IMR-90 (cell line): ENCODE measurements at regions not wholly inside any gene's neighbourhood (a gene's known extent, or its start where the extent isn't known, plus 50 kb on each side); places are given as distances from the start of the nearest gene placed in this dataset.

Experiments
- ATAC-seq: fragments of 200-7000 bp; cut with Tn5 transposase; 2 replicates; pipeline ENCODE4 v1.9.1; 2020; ENCODE audit warnings: low read depth, mild to moderate bottlenecking, moderate library complexity
- BruUV-seq: library from RNA; stranded (reverse); fragments of 400-500 nt; replicated peaks from 2 replicates; lab custom pipeline; 2021; lab: Mats Ljungman, UMichigan
- CTCF ChIA-PET: fragments of 300-600 bp; formaldehyde crosslinking; extraction: SDS; loops from one replicate; lab custom pipeline; 2021; ENCODE audit warnings: antibody characterized with exemption; lab: Yijun Ruan, JAX
- POLR2A ChIA-PET: fragments of 300-600 bp; sonication (Branson Sonifier 250); formaldehyde crosslinking; loops from one replicate; lab custom pipeline; 2022; ENCODE audit warnings: antibody characterized with exemption; ENCODE audit not compliant: unreplicated experiment; lab: Charles Lee
- DNase-seq: peaks from one replicate; pipeline ENCODE4 v3.0.0; 2013
- H2AFZ ChIP-seq: replicated peaks from 2 replicates; pipeline ENCODE3; 2013; ENCODE audit warnings: low read length, mild to moderate bottlenecking; ENCODE audit not compliant: poor library complexity
- H2AK5ac ChIP-seq: 2 replicates; pipeline ENCODE4 v1.6.1; 2013; ENCODE audit warnings: low read depth, low read length, inconsistent platforms
- H2AK9ac ChIP-seq: replicated peaks from 2 replicates; pipeline ENCODE3; 2013; ENCODE audit warnings: mild to moderate bottlenecking, low read depth, low read length, moderate library complexity; ENCODE audit not compliant: poor library complexity
- H2BK120ac ChIP-seq: 2 replicates; pipeline ENCODE4 v1.6.1; 2013; ENCODE audit warnings: low read depth, low read length, inconsistent platforms
- H2BK15ac ChIP-seq: 3 replicates; pipeline ENCODE4 v1.6.1; 2013; ENCODE audit warnings: low read depth, low read length, inconsistent platforms
- H2BK20ac ChIP-seq: 2 replicates; pipeline ENCODE4 v1.6.1; 2013; ENCODE audit warnings: low read depth, mild to moderate bottlenecking, inconsistent platforms, low read length, moderate library complexity
- H2BK5ac ChIP-seq: 2 replicates; pipeline ENCODE4 v1.6.1; 2013; ENCODE audit warnings: mild to moderate bottlenecking, low read depth, low read length, inconsistent platforms; ENCODE audit not compliant: poor library complexity, severe bottlenecking
- H3K14ac ChIP-seq: replicated peaks from 2 replicates; pipeline ENCODE4 v1.6.1; 2013; ENCODE audit warnings: low read depth, low read length, inconsistent platforms
- H3K18ac ChIP-seq: 2 replicates; pipeline ENCODE4 v1.6.1; 2013; ENCODE audit warnings: low read depth, low read length, control low read depth
- H3K23ac ChIP-seq: 2 replicates; pipeline ENCODE4 v1.6.1; 2013; ENCODE audit warnings: low read depth, low read length, inconsistent platforms
- H3K27ac ChIP-seq: 2 replicates; pipeline ENCODE4 v1.5.1; 2013; ENCODE audit warnings: mild to moderate bottlenecking, control low read depth, low read length; ENCODE audit not compliant: insufficient read depth
- H3K27me3 ChIP-seq: 2 replicates; pipeline ENCODE4 v1.6.1; 2013; ENCODE audit warnings: low read length; ENCODE audit not compliant: control insufficient read depth, insufficient read depth
- H3K36me3 ChIP-seq: 2 replicates; pipeline ENCODE4 v1.6.1; 2013; ENCODE audit warnings: low read length, mixed read lengths; ENCODE audit not compliant: control insufficient read depth, insufficient read depth
- H3K4ac ChIP-seq: 2 replicates; pipeline ENCODE4 v1.6.1; 2013; ENCODE audit warnings: low read depth, low read length, inconsistent platforms
- H3K4me1 ChIP-seq: 2 replicates; pipeline ENCODE4 v1.6.1; 2013; ENCODE audit warnings: low read length, mixed read lengths; ENCODE audit not compliant: control insufficient read depth, insufficient read depth
- H3K4me2 ChIP-seq: 2 replicates; pipeline ENCODE4 v1.6.1; 2013; ENCODE audit warnings: low read depth, mild to moderate bottlenecking, control low read depth, low read length, moderate library complexity
- H3K4me3 ChIP-seq: 2 replicates; pipeline ENCODE4 v1.5.1; 2013; ENCODE audit warnings: low read depth, mild to moderate bottlenecking, control low read depth, low read length, moderate library complexity; ENCODE audit not compliant: insufficient read depth
- H3K56ac ChIP-seq: 2 replicates; pipeline ENCODE4 v1.6.1; 2013; ENCODE audit warnings: low read length, inconsistent platforms; ENCODE audit not compliant: insufficient read depth; ENCODE audit errors: extremely low read depth
- H3K79me1 ChIP-seq, 2 experiments: 2 replicates each; pipeline ENCODE4 v1.6.1; 2013; ENCODE audit warnings: low read length in 2 of 2, inconsistent platforms in 1 of 2, low read depth in 1 of 2
- H3K9ac ChIP-seq: 2 replicates; pipeline ENCODE4 v1.6.1; 2013; ENCODE audit warnings: low read depth, low read length, control low read depth
- H3K9me1 ChIP-seq: 2 replicates; pipeline ENCODE4 v1.6.1; 2013; ENCODE audit warnings: low read length, inconsistent platforms; ENCODE audit not compliant: insufficient read depth
- H3K9me3 ChIP-seq: 2 replicates; pipeline ENCODE4 v1.6.1; 2013; ENCODE audit warnings: low read length; ENCODE audit not compliant: control insufficient read depth, insufficient read depth
- H4K20me1 ChIP-seq: 2 replicates; pipeline ENCODE4 v1.6.1; 2013; ENCODE audit warnings: low read length, inconsistent platforms; ENCODE audit not compliant: insufficient read depth
- H4K5ac ChIP-seq: 2 replicates; pipeline ENCODE4 v1.6.1; 2013; ENCODE audit warnings: mild to moderate bottlenecking, low read depth, low read length, control low read depth
- H4K8ac ChIP-seq, 2 experiments: 2 replicates each; pipeline ENCODE4 v1.6.1; 2013; ENCODE audit warnings: low read depth in 2 of 2, low read length in 2 of 2, control low read depth in 1 of 2, inconsistent platforms in 1 of 2
- H4K91ac ChIP-seq: 2 replicates; pipeline ENCODE4 v1.6.1; 2013; ENCODE audit warnings: low read depth, low read length, inconsistent platforms; ENCODE audit not compliant: insufficient read depth
- CHD1 ChIP-seq: IDR thresholded peaks from 2 replicates; pipeline ENCODE4 v1.6.1; 2012; ENCODE audit warnings: low read depth, low read length, improper control_type of control experiment
- MAFK ChIP-seq: IDR thresholded peaks from 2 replicates; pipeline ENCODE4 v1.6.1; 2012; ENCODE audit warnings: low read depth, low read length, improper control_type of control experiment
- RAD21 ChIP-seq: IDR thresholded peaks from 2 replicates; pipeline ENCODE4 v1.6.1; 2012; ENCODE audit warnings: low read length, improper control_type of control experiment
- RCOR1 ChIP-seq: IDR thresholded peaks from 2 replicates; pipeline ENCODE4 v1.6.1; 2012; ENCODE audit warnings: mild to moderate bottlenecking, low read length, improper control_type of control experiment; ENCODE audit not compliant: insufficient replicate concordance
- dilution Hi-C: fragments of 300-500 bp; cut with HindIII; formaldehyde crosslinking; loops from one replicate; pipeline ENCODE4 v1.14.3; 2018; ENCODE audit warnings: low sequenced_read_pairs; ENCODE audit not compliant: unreplicated experiment
- in situ Hi-C: fragments of 300-500 bp; cut with MboI; formaldehyde crosslinking; loops from 3 replicates; pipeline ENCODE4 v1.14.3; 2019; ENCODE audit warnings: low sequenced_read_pairs, inconsistent platforms, mixed read lengths
- intact Hi-C: fragments of 100-400 bp; cut with micrococcal nuclease; formaldehyde crosslinking; loops from 2 replicates; pipeline ENCODE4 v1.10.0; 2022
- TF ChIP-seq, protein P1 (sequence below): conservative IDR thresholded peaks from 2 replicates; pipeline ENCODE4 v1.5.1; 2012; ENCODE audit warnings: mild to moderate bottlenecking, low read depth, low read length, improper control_type of control experiment

GRCh38 chr2:225130093-225130492 lies 87.8 kb upstream of the DOCK10 start:
- Histone ChIP-seq H2BK20ac (no peak overlapping the region), H3K9me3 (no peaks in the 10 kb centered on the region), H4K8ac (no peak overlapping the region), H3K27ac (no peak overlapping the region), H3K18ac (no peak overlapping the region), H3K9me1 (no peaks in the 10 kb centered on the region), H4K20me1 (no peaks in the 10 kb centered on the region), H2BK15ac (no peak overlapping the region), H3K4me2 (no peak overlapping the region), H3K79me1 (no peaks in the 10 kb centered on the region), H4K91ac (no peak overlapping the region), H2BK5ac (no peak overlapping the region), H2AK9ac (no peak overlapping the region), H2AFZ (no peak overlapping the region), H3K4me1 (no peaks in the 10 kb centered on the region), H4K5ac (no peak overlapping the region), H3K9ac (no peak overlapping the region), H2AK5ac (no peak overlapping the region), H3K27me3 (no peaks in the 10 kb centered on the region), H3K14ac (no peak overlapping the region), H3K4ac (no peak overlapping the region), H3K56ac (no peak overlapping the region), H3K23ac (no peak overlapping the region), H2BK120ac (no peak overlapping the region), H3K36me3 (no peaks in the 10 kb centered on the region), H3K4me3 (no peak overlapping the region)
- in situ Hi-C loops: no loop called here
- DNase-seq (no peak), ATAC-seq (no peak)
- ChIA-PET POLR2A (no interaction called here), CTCF (no interaction called here)
- TF ChIP-seq RCOR1 (no peak), MAFK (peak; percentile 81), RAD21 (no peak), CHD1 (no peak)
- TF ChIP-seq, protein P1, sequence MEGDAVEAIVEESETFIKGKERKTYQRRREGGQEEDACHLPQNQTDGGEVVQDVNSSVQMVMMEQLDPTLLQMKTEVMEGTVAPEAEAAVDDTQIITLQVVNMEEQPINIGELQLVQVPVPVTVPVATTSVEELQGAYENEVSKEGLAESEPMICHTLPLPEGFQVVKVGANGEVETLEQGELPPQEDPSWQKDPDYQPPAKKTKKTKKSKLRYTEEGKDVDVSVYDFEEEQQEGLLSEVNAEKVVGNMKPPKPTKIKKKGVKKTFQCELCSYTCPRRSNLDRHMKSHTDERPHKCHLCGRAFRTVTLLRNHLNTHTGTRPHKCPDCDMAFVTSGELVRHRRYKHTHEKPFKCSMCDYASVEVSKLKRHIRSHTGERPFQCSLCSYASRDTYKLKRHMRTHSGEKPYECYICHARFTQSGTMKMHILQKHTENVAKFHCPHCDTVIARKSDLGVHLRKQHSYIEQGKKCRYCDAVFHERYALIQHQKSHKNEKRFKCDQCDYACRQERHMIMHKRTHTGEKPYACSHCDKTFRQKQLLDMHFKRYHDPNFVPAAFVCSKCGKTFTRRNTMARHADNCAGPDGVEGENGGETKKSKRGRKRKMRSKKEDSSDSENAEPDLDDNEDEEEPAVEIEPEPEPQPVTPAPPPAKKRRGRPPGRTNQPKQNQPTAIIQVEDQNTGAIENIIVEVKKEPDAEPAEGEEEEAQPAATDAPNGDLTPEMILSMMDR: no peak
- no TSS peak for BruUV-seq
- dilution Hi-C loops: no loop called here
- intact Hi-C loops: no loop called here
